D721Med (cell line): ENCODE measurements at regions not wholly inside any gene's neighbourhood (a gene's known extent, or its start where the extent isn't known, plus 50 kb on each side); places are given as distances from the start of the nearest gene placed in this dataset.

Experiments used
- DNase-seq: peaks from one replicate; pipeline ENCODE4 v3.0.0; 2011; ENCODE audit warnings: low spot score; ENCODE audit not compliant: insufficient read length
- FAIRE-seq: peaks from 2 replicates; lab custom pipeline; 2011; peaks lifted over from hg19 to GRCh38; lab: Jason Lieb, UNC
- TF ChIP-seq, protein P1 (sequence below): IDR thresholded peaks from 2 replicates; pipeline ENCODE4 v1.5.1; 2012; ENCODE audit warnings: mild to moderate bottlenecking, control low read depth; ENCODE audit not compliant: insufficient read depth; ENCODE audit errors: missing control alignments

DNA sequence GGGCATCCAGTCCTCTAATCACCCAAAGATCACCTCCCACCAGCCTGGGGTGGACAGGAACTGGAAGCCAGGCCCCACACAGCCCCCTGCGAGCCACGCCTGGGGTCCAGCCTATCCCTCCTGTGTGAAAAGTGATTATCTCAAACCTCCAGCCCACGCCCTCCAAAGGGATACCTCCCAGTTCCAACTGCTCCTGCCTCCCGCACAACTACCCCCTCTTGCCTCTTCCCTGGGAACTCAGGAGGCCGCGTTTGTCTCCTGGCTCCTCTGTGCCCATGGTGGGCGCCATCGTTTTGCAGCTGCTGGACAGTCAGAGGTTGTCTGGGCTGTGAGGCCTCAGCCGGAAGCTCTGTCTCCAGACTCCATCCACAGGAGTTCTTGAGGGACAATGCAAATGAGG, 305.9 kb downstream of the AJAP1 start:
- FAIRE-seq = no peak
- TF ChIP-seq, protein P1, sequence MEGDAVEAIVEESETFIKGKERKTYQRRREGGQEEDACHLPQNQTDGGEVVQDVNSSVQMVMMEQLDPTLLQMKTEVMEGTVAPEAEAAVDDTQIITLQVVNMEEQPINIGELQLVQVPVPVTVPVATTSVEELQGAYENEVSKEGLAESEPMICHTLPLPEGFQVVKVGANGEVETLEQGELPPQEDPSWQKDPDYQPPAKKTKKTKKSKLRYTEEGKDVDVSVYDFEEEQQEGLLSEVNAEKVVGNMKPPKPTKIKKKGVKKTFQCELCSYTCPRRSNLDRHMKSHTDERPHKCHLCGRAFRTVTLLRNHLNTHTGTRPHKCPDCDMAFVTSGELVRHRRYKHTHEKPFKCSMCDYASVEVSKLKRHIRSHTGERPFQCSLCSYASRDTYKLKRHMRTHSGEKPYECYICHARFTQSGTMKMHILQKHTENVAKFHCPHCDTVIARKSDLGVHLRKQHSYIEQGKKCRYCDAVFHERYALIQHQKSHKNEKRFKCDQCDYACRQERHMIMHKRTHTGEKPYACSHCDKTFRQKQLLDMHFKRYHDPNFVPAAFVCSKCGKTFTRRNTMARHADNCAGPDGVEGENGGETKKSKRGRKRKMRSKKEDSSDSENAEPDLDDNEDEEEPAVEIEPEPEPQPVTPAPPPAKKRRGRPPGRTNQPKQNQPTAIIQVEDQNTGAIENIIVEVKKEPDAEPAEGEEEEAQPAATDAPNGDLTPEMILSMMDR = no peak
- no peak for DNase-seq

DNA sequence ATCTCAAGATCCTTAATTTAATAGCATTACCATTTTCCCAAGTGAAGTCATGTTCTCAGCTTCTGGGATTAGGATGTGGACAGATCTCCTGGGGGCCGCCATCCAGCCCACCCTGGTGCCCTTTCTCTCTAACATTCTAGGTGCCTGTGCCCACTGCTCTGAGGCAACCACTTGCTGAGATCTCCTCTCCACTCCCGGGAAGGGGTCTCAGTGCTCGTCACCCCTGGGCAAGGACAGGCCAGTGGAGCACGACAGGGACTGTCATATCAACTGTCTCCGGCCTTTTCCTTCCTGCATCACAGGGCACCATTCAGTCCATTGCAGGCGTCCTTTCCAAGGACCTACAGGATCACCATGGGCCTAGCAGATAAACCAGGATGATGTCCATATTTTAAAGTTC, 304.8 kb downstream of the AJAP1 start:
- DNase-seq (no peak), FAIRE-seq (no peak)
- TF ChIP-seq, protein P1 = no peak

DNA sequence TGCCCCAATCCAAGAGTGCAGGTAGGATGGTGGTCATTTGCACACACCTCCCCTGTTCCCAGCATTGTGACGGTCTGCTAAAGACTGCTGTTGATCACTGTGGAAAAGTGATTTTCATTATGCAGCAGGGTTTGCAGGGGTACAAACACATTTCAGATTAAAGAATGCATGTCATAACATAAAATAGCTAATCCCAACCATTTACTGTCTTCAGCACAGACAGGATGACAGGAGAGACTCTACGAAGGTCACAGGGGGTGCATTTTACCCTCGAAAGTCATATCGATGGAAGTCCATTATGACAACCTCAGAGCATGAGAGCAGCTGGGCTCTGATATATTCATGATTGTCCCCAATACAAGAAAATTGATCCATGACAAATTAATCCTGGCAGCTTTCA, 302.6 kb downstream of the AJAP1 start:
- TF ChIP-seq, protein P1 = no peak
- FAIRE-seq = no peak
- DNase-seq = no peak

DNA sequence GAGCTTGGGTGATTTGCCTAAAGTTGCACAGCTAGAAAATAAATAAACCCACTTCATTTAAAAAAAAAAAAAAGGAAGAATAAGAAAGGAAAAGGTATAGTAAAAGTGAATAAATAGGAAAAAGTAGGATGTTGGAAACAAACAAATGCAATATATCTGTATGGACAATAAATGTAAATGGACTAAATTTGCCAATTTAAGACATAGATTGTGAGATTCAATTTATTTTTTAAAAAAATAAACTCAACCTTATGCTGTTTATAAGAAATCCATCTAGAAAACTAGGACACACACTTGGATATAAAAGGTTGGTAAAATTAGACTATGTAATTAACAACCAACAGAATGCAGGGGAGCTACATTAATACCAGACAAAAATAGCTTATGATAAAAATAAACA, 300.0 kb downstream of the AJAP1 start:
- TF ChIP-seq, protein P1 = no peak
- DNase-seq (no peak), FAIRE-seq (no peak)

DNA sequence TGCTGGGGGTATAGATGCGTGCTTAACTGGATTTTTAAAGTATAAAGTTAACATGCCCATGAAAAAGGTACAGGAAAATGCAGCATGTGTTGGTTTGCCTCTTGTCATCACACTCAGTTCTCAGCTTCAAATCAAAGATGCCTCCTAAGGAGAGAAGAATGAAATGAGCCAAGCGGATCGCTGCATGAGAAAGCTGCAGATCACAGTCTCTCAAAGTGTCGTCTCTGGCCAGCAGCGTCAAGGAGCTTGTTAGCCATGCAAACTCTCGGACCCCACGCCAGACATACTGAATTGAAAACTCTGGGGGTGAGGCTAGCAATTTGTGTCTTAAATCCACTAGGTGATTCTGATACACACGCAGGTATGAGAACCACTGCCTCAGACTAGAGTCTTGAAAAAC, 297.2 kb downstream of the AJAP1 start:
- DNase-seq (no peak), FAIRE-seq (no peak)
- TF ChIP-seq, protein P1 = no peak

DNA sequence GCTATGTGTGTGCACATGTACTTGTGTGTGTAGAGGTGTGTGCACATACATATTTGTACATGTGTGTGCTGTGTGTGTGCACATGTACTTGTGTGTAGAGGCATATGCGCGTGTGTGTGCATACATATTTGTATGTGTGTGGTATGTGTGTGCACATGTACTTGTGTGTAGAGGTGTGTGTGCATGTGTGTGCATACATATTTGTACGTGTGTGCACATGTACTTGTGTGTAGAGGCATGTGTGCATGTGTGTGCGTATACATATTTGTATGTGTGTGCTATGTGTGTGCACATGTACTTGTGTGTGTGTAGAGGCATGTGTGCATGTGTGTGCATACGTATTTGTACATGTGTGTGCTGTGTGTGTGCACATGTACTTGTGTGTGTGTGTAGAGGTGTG, 291.9 kb downstream of the AJAP1 start:
- FAIRE-seq = no peak
- TF ChIP-seq, protein P1 = no peak
- no peak for DNase-seq

DNA sequence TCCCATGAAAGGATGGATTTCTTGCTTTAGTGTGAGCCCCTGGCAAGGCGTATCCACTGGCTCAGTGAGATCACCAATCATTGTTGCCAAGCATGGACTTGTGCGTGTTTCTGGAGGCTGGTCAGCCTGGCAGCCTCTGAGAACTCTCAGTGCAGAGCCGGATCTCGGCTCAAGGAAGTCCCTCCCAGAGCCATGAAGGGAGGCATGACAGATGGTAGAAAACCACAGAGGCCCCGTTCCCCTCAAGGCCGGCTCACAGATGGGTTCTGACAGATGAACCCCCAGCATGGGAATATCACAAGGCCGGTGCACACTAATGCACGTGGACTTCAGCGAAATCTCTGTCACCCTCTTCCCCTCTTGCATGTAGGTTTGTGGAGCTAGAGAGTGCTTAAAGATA, 290.5 kb downstream of the AJAP1 start:
- DNase-seq (no peak), FAIRE-seq (no peak)
- TF ChIP-seq, protein P1 = no peak
